Fibroblast of lung (primary cell): ENCODE measurements at regions not wholly inside any gene's neighbourhood (a gene's known extent, or its start where the extent isn't known, plus 50 kb on each side); places are given as distances from the start of the nearest gene placed in this dataset.

Source experiments
- EZH2 ChIP-seq: IDR thresholded peaks from 2 replicates; pipeline ENCODE4 v1.5.1; 2012; ENCODE audit warnings: low read length, control low read depth, mild to moderate bottlenecking; ENCODE audit errors: missing control alignments
- TF ChIP-seq, protein P1 (sequence below), 2 donors: IDR thresholded peaks in 1 of 2; conservative IDR thresholded peaks in 1 of 2; 1 replicate in 1 of 2; 2 replicates in 1 of 2; pipeline ENCODE4 v1.5.1; 2011 to 2012; ENCODE audit warnings: low read length in 2 of 2, control low read depth in 1 of 2, inconsistent platforms in 1 of 2, low read depth in 1 of 2, mild to moderate bottlenecking in 1 of 2

- TF ChIP-seq, protein P1, sequence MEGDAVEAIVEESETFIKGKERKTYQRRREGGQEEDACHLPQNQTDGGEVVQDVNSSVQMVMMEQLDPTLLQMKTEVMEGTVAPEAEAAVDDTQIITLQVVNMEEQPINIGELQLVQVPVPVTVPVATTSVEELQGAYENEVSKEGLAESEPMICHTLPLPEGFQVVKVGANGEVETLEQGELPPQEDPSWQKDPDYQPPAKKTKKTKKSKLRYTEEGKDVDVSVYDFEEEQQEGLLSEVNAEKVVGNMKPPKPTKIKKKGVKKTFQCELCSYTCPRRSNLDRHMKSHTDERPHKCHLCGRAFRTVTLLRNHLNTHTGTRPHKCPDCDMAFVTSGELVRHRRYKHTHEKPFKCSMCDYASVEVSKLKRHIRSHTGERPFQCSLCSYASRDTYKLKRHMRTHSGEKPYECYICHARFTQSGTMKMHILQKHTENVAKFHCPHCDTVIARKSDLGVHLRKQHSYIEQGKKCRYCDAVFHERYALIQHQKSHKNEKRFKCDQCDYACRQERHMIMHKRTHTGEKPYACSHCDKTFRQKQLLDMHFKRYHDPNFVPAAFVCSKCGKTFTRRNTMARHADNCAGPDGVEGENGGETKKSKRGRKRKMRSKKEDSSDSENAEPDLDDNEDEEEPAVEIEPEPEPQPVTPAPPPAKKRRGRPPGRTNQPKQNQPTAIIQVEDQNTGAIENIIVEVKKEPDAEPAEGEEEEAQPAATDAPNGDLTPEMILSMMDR (conservative IDR thresholded peaks at IDR 0.05 in 1 of 2, IDR thresholded peaks at IDR 0.05 in 1 of 2; ENCODE audit: low read depth in 1 of 2, low read length in 2 of 2): no peak
- TF ChIP-seq EZH2: no peak
These were observed 188.8 kb upstream of the GPC6 start for GRCh38 chr13:93037780-93038179.
